ENCODE measurements at regions not wholly inside any gene's neighbourhood (a gene's known extent, or its start where the extent isn't known, plus 50 kb on each side); places are given as distances from the start of the nearest gene placed in this dataset.
"Not testable (repeated sequence)": the region's sequence is repeated elsewhere in the genome, so short reads cannot be mapped to it uniquely, and the experiment has no call there.

DNA sequence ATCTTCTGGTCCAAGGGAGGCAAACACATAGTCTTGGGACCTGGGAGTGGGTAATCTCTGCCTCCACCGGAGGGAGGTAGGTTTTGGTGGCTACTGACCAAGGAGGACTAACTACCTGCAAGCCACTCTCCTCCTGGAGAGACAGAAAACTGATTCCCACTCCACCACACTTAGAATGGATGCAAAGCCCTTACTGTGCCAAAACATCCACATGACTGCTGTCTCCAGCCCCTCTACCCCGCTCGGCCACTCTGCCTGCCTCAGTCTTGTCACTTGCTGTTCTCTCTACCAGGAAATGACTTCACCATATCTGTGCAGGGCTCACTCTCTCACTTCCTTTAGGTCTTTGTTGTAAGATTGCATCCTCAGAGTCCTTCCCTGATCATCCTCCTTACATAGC is 129.5 kb upstream of the ARG1 start:
- no peaks in the 10 kb centered on the region for H3K9me3 ChIP-seq
- DNase-seq: no peak
- H3K27me3 ChIP-seq: no peaks in the 10 kb centered on the region
- H3K4me1 ChIP-seq: no peaks in the 10 kb centered on the region
- no peak overlapping the region for H3K4me3 ChIP-seq (ENCODE audit: low read depth, low read length)
- no peaks in the 10 kb centered on the region for H3K36me3 ChIP-seq
- TF ChIP-seq, protein P1, sequence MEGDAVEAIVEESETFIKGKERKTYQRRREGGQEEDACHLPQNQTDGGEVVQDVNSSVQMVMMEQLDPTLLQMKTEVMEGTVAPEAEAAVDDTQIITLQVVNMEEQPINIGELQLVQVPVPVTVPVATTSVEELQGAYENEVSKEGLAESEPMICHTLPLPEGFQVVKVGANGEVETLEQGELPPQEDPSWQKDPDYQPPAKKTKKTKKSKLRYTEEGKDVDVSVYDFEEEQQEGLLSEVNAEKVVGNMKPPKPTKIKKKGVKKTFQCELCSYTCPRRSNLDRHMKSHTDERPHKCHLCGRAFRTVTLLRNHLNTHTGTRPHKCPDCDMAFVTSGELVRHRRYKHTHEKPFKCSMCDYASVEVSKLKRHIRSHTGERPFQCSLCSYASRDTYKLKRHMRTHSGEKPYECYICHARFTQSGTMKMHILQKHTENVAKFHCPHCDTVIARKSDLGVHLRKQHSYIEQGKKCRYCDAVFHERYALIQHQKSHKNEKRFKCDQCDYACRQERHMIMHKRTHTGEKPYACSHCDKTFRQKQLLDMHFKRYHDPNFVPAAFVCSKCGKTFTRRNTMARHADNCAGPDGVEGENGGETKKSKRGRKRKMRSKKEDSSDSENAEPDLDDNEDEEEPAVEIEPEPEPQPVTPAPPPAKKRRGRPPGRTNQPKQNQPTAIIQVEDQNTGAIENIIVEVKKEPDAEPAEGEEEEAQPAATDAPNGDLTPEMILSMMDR (IDR thresholded peaks at IDR 0.05; ENCODE audit: low read depth, low read length): no peak

DNA sequence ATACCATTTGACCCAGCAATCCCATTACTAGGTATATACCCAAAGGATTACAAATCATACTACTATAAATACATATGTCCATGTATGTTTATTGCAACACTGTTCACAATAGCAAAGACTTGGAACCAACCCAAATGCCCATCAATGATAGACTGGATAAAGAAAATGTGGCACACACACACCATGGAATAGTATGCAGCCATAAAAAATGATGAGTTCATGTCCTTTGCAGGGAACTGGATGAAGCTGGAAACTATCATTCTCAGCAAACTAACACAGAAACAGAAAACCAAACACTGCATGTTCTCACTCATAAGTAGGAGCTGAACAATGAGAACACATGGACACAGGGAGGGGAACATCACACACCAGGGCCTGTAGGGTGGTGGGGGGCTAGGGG is 127.7 kb upstream of the ARG1 start:
- not testable (repeated sequence) for H3K4me1 ChIP-seq, H3K9me3 ChIP-seq, H3K27me3 ChIP-seq

DNA sequence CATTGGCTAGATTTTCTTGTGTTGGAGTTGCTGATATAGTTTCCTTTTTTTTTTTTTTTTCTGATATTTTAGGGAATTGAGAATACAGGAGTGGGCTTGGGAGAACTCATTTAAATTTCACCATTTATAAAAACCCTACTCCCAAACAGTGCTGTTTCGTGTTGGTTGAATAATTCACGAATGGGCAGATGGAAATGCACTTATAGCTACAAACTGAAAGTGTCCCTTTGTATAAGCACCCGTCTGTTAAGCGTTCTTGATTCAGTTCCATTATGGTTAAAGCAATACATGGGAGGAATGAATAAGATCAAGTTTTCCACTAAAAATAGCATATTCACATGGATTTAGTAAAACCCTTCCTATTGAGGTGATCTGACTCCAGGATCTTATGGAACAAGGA is 122.2 kb upstream of the ARG1 start:
- TF ChIP-seq, protein P1 (IDR thresholded peaks at IDR 0.05; ENCODE audit: low read depth, low read length): no peak
- no peaks in the 10 kb centered on the region for H3K27me3 ChIP-seq
- no peak for DNase-seq
- H3K36me3 ChIP-seq: no peaks in the 10 kb centered on the region
- H3K9me3 ChIP-seq: no peaks in the 10 kb centered on the region
- no peak overlapping the region for H3K4me3 ChIP-seq (ENCODE audit: low read depth, low read length)
- no peaks in the 10 kb centered on the region for H3K4me1 ChIP-seq

More for the DNA sequence above, 127.7 kb upstream of the ARG1 start:
- not testable (repeated sequence) for DNase-seq; H3K36me3 ChIP-seq; H3K4me3 ChIP-seq (ENCODE audit: low read depth, low read length)

DNA sequence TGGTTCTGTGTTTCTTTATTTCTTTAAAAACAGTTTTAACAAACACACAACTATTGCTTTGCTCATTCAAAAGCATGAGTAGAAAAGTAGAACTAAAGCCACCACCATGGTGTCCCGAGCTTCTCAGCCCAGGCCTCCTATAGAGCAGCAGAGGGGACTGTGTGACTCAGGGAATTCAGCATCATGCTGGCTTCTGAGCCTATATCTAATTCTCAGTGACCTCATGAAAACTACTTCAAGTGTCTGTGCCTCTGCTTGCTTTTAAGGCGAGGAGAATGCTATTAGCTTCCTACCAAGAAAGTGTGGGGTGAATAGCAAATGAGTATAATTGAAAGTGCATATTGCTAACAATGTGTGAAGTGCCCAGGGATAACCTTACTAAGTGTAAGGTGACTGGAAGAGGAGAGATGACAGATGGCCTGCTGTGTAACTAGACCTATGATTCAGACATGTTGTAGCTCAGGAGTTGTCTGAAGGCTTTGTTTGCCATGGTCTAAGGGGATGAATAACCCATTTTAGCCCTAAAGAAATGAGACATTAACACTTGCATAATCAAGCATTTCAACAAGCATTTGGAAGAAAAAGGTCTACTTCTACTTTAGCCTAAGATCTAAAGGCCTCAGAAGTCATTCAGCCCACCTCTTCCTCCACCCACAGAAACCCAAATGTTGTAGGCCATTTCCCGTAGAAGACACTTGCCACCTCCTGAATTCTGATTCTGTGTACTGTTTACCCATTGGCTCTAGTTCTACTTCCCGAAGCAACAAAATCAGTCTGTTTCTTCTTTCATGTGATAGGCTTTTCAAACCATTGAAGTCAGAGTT is 121.5 kb upstream of the ARG1 start:
- TF ChIP-seq, protein P1 (IDR thresholded peaks at IDR 0.05; ENCODE audit: low read depth, low read length): no peak
- H3K4me3 ChIP-seq (ENCODE audit: low read depth, low read length): no peak overlapping the region
- H3K4me1 ChIP-seq: no peaks in the 10 kb centered on the region
- no peaks in the 10 kb centered on the region for H3K36me3 ChIP-seq
- DNase-seq: no peak
- H3K9me3 ChIP-seq: no peaks in the 10 kb centered on the region
- no peaks in the 10 kb centered on the region for H3K27me3 ChIP-seq

GRCh38 chr6:131453803-131454202 is 119.2 kb upstream of the ARG1 start:
- TF ChIP-seq, protein P1 (IDR thresholded peaks at IDR 0.05; ENCODE audit: low read depth, low read length): no peak
- H3K4me3 ChIP-seq (ENCODE audit: low read depth, low read length): no peak overlapping the region
- no peak for DNase-seq
- no peaks in the 10 kb centered on the region for H3K9me3 ChIP-seq
- H3K36me3 ChIP-seq: no peaks in the 10 kb centered on the region
- H3K27me3 ChIP-seq: no peaks in the 10 kb centered on the region
- H3K4me1 ChIP-seq: no peaks in the 10 kb centered on the region

DNA sequence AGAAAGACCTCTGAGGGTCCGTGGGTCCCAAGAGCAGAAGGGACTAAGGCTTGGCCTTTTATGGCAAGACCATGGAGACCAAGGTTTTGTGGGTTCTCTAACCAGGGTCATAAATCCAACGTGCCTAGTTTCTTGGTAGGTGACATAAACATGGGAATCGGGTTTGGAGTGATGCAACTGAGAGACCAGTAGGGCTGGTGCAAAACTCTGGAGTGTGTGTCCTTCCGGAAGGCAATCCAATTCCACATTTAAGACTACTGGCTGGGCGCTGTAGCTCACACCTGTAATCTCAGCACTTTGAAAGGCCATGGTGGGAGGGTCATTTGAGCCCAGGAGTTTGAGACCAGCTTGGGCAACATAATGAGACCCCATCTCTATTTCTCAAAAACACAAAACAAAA is 116.5 kb upstream of the ARG1 start:
- Histone ChIP-seq H3K4me1 (no peaks in the 10 kb centered on the region), H3K9me3 (no peaks in the 10 kb centered on the region), H3K36me3 (no peaks in the 10 kb centered on the region), H3K4me3 (ENCODE audit: low read depth, low read length) (no peak overlapping the region), H3K27me3 (no peaks in the 10 kb centered on the region)
- TF ChIP-seq, protein P1 (IDR thresholded peaks at IDR 0.05; ENCODE audit: low read depth, low read length): no peak
- DNase-seq: no peak

Measured in BE2C (cell line).